Endothelial cell of umbilical vein (primary cell): ENCODE measurements at regions not wholly inside any gene's neighbourhood (a gene's known extent, or its start where the extent isn't known, plus 50 kb on each side); places are given as distances from the start of the nearest gene placed in this dataset.

Experiments used
- BruUV-seq: library from RNA; stranded (reverse); fragments of 400-500 nt; replicated peaks from 2 replicates; lab custom pipeline; 2021; lab: Mats Ljungman, UMichigan
- CTCF ChIA-PET: fragments of 300-600, 350-600 bp; sonication (Branson Sonifier 250); formaldehyde crosslinking; loops from one replicate; lab custom pipeline; 2021; ENCODE audit warnings: antibody characterized with exemption, inconsistent platforms; lab: Charles Lee
- POLR2A ChIA-PET: fragments of 300-600, 350-600 bp; sonication (Branson Sonifier 250); formaldehyde crosslinking; loops from one replicate; lab custom pipeline; 2021; ENCODE audit warnings: antibody characterized with exemption, inconsistent platforms; lab: Charles Lee
- DNase-seq: peaks from one replicate; pipeline ENCODE4 v3.0.0-alpha.2; 2011; ENCODE audit warnings: low read depth, low spot score
- FAIRE-seq: peaks from 2 replicates; lab custom pipeline; 2011; peaks lifted over from hg19 to GRCh38; lab: Jason Lieb, UNC
- H2AFZ ChIP-seq: 2 replicates; pipeline ENCODE4 v1.6.0; 2012; ENCODE audit warnings: low read depth, low read length, control low read depth, inconsistent platforms
- H3K27ac ChIP-seq: 2 replicates; pipeline ENCODE4 v1.5.1; 2011; ENCODE audit warnings: low read depth, mild to moderate bottlenecking, control low read depth, low read length, moderate library complexity; ENCODE audit not compliant: insufficient read depth
- H3K27me3 ChIP-seq, 2 experiments: 2 replicates each; pipeline versions ENCODE4 v1.6.0 to v1.6.1; 2011; ENCODE audit warnings: low read length in 2 of 2, mixed read lengths in 1 of 2; ENCODE audit not compliant: control insufficient read depth in 2 of 2, insufficient read depth in 2 of 2
- H3K36me3 ChIP-seq, 2 experiments: 2 replicates in 1 of 2; 3 replicates in 1 of 2; pipeline ENCODE4 v1.5.1; 2011; ENCODE audit warnings: low read length in 2 of 2, mild to moderate bottlenecking in 1 of 2, moderate library complexity in 1 of 2; ENCODE audit not compliant: control insufficient read depth in 2 of 2, insufficient read depth in 2 of 2; ENCODE audit errors: extremely low read depth in 1 of 2
- H3K4me1 ChIP-seq: 3 replicates; pipeline ENCODE4 v1.5.1; 2011; ENCODE audit warnings: mild to moderate bottlenecking, low read length; ENCODE audit not compliant: control insufficient read depth, insufficient read depth; ENCODE audit errors: extremely low read depth
- H3K4me2 ChIP-seq: 2 replicates; pipeline ENCODE4 v1.6.1; 2011; ENCODE audit warnings: low read length, control low read depth, mixed read lengths; ENCODE audit not compliant: insufficient read depth
- H3K4me3 ChIP-seq, 3 experiments: fragments of 200-600 bp in 1 of 3; sonication (generic), shearing (Covaris generic) in 1 of 3; replicated peaks in 1 of 3; 2 replicates each; pipeline ENCODE4 v1.5.1; 2011 to 2016; ENCODE audit warnings: control low read depth in 3 of 3, low read length in 3 of 3, mild to moderate bottlenecking in 2 of 3, inconsistent platforms in 1 of 3, low read depth in 1 of 3, moderate library complexity in 1 of 3; ENCODE audit not compliant: insufficient read depth in 1 of 3
- H3K79me2 ChIP-seq: 2 replicates; pipeline ENCODE4 v1.6.0; 2012; ENCODE audit warnings: low read length, inconsistent platforms; ENCODE audit not compliant: control insufficient read depth, insufficient read depth
- H3K9ac ChIP-seq: replicated peaks from 2 replicates; pipeline ENCODE3; 2011; ENCODE audit warnings: low read length, control low read depth; ENCODE audit not compliant: insufficient read depth; ENCODE audit errors: extremely low read depth
- H3K9me1 ChIP-seq: replicated peaks from 3 replicates; pipeline ENCODE4 v1.6.0; 2011; ENCODE audit warnings: mild to moderate bottlenecking, low read length; ENCODE audit not compliant: control insufficient read depth, insufficient read depth; ENCODE audit errors: extremely low read depth
- H3K9me3 ChIP-seq: replicated peaks from 2 replicates; pipeline ENCODE4 v1.5.1; 2012; ENCODE audit warnings: low read length, inconsistent platforms; ENCODE audit not compliant: control insufficient read depth, insufficient read depth
- H4K20me1 ChIP-seq: replicated peaks from 2 replicates; pipeline ENCODE3; 2011; ENCODE audit warnings: mild to moderate bottlenecking, low read length; ENCODE audit not compliant: control insufficient read depth, insufficient read depth; ENCODE audit errors: extremely low read depth
- EZH2 ChIP-seq: IDR thresholded peaks from 2 replicates; pipeline ENCODE4 v1.6.1; 2012; ENCODE audit warnings: borderline replicate concordance, low read depth, mild to moderate bottlenecking, moderate library complexity, low read length, inconsistent platforms; ENCODE audit not compliant: severe bottlenecking
- FOS ChIP-seq: IDR thresholded peaks from 2 replicates; pipeline ENCODE4 v1.6.1; 2011; ENCODE audit warnings: mild to moderate bottlenecking, low read length, moderate library complexity, borderline replicate concordance; ENCODE audit not compliant: insufficient read depth
- GATA2 ChIP-seq: IDR thresholded peaks from 2 replicates; pipeline ENCODE4 v1.7.0; 2011; ENCODE audit warnings: low read depth, mild to moderate bottlenecking, moderate library complexity, mixed read lengths, low read length; ENCODE audit not compliant: insufficient read length, insufficient read depth
- JUN ChIP-seq: IDR thresholded peaks from 2 replicates; pipeline ENCODE4 v1.6.1; 2011; ENCODE audit warnings: borderline replicate concordance, low read depth; ENCODE audit not compliant: insufficient read length, insufficient read depth
- MAX ChIP-seq: IDR thresholded peaks from 2 replicates; pipeline ENCODE4 v1.6.1; 2011; ENCODE audit not compliant: insufficient read depth, insufficient read length
- MYC ChIP-seq: IDR thresholded peaks from one replicate; pipeline ENCODE4 v1.6.1; 2011; ENCODE audit warnings: mild to moderate bottlenecking, low read depth, low read length
- POLR2A ChIP-seq: IDR thresholded peaks from 2 replicates; pipeline ENCODE4 v1.6.1; 2012; ENCODE audit warnings: low read depth, mild to moderate bottlenecking, control low read depth, low read length
- POLR2AphosphoS5 ChIP-seq: IDR thresholded peaks from 2 replicates; pipeline ENCODE4 v1.6.1; 2012; ENCODE audit warnings: low read depth, mild to moderate bottlenecking, control low read depth, low read length, moderate library complexity; ENCODE audit not compliant: insufficient read depth
- dilution Hi-C: fragments of 300-500 bp; cut with MboI; formaldehyde crosslinking; loops from one replicate; pipeline ENCODE4 v1.15.0; 2019; ENCODE audit warnings: low sequenced_read_pairs; ENCODE audit not compliant: extremely low pct_ligation_motif_present
- intact Hi-C: fragments of 100-400 bp; cut with micrococcal nuclease; formaldehyde crosslinking; loops from one replicate; pipeline ENCODE4 v1.10.0; 2022
- TF ChIP-seq, protein P1 (sequence below), 2 donors: IDR thresholded peaks; 1 replicate in 1 of 2; 2 replicates in 1 of 2; pipeline ENCODE4 v1.5.1; 2011; ENCODE audit warnings: low read length in 2 of 2, mild to moderate bottlenecking in 2 of 2, moderate library complexity in 2 of 2, control low read depth in 1 of 2, inconsistent platforms in 1 of 2, low read depth in 1 of 2; ENCODE audit not compliant: insufficient read depth in 1 of 2; ENCODE audit errors: extremely low read depth in 1 of 2

- Histone ChIP-seq H2AFZ (no peak overlapping the region), H3K4me3 (no peak overlapping the region), H3K4me2 (no peak overlapping the region), H3K9me1 (no peaks in the 10 kb centered on the region), H3K27ac (no peak overlapping the region), H4K20me1 (no peaks in the 10 kb centered on the region), H3K9ac (no peak overlapping the region), H3K9me3 (no peaks in the 10 kb centered on the region), H3K79me2 (no peaks in the 10 kb centered on the region), H3K36me3 (no peaks in the 10 kb centered on the region), H3K27me3 (no peaks in the 10 kb centered on the region), H3K4me1 (no peaks in the 10 kb centered on the region)
- ChIA-PET CTCF (interaction anchor here (0.7 to 1.3 kb wide), 2 partner anchors 67 to 110 kb away, joined by 3 to 6 read pairs; no protein-coding TSS in a partner anchor), POLR2A (no interaction called here)
- intact Hi-C loops: no loop called here
- dilution Hi-C loops: no loop called here
- FAIRE-seq (no peak), DNase-seq (no peak)
- TF ChIP-seq JUN: no peak
- no peak for TF ChIP-seq GATA2
- no peak for TF ChIP-seq EZH2
- no peak for TF ChIP-seq MAX
- no peak for TF ChIP-seq MYC
- no peak for TF ChIP-seq FOS
- no peak for TF ChIP-seq POLR2AphosphoS5
- TF ChIP-seq, protein P1, sequence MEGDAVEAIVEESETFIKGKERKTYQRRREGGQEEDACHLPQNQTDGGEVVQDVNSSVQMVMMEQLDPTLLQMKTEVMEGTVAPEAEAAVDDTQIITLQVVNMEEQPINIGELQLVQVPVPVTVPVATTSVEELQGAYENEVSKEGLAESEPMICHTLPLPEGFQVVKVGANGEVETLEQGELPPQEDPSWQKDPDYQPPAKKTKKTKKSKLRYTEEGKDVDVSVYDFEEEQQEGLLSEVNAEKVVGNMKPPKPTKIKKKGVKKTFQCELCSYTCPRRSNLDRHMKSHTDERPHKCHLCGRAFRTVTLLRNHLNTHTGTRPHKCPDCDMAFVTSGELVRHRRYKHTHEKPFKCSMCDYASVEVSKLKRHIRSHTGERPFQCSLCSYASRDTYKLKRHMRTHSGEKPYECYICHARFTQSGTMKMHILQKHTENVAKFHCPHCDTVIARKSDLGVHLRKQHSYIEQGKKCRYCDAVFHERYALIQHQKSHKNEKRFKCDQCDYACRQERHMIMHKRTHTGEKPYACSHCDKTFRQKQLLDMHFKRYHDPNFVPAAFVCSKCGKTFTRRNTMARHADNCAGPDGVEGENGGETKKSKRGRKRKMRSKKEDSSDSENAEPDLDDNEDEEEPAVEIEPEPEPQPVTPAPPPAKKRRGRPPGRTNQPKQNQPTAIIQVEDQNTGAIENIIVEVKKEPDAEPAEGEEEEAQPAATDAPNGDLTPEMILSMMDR (IDR thresholded peaks at IDR 0.05; ENCODE audit: extremely low read depth in 1 of 2, insufficient read depth in 1 of 2, low read depth in 1 of 2, low read length in 2 of 2): no peak
- TF ChIP-seq POLR2A: no peak
- BruUV-seq: no TSS peak
Observed at GRCh38 chr5:52069997-52070396, 686.7 kb downstream of the ISL1 start.
